Neural progenitor cell (in vitro differentiated cells): ENCODE measurements at regions not wholly inside any gene's neighbourhood (a gene's known extent, or its start where the extent isn't known, plus 50 kb on each side); places are given as distances from the start of the nearest gene placed in this dataset.

Experiments
- CTCF ChIP-seq: fragments of 200-600 bp; sonication (generic); IDR thresholded peaks from 2 replicates; pipeline ENCODE4 v1.5.1; 2017; ENCODE audit warnings: antibody characterized with exemption, mild to moderate bottlenecking
- EZH2 ChIP-seq: fragments of 200-600 bp; sonication (generic); IDR thresholded peaks from 2 replicates; pipeline ENCODE4 v1.6.1; 2017; ENCODE audit warnings: antibody characterized with exemption, mild to moderate bottlenecking, moderate library complexity
- EZH2phosphoT487 ChIP-seq: fragments of 200-600 bp; sonication (generic); IDR thresholded peaks from 2 replicates; pipeline ENCODE4 v1.6.1; 2017; ENCODE audit warnings: antibody characterized with exemption

GRCh38 chr1:62941780-62942179 lies 157.8 kb downstream of the ATG4C start:
- TF ChIP-seq CTCF, result no peak
- TF ChIP-seq EZH2, result no peak
- no peak for TF ChIP-seq EZH2phosphoT487
